GM18499 (cell line): ENCODE measurements at regions not wholly inside any gene's neighbourhood (a gene's known extent, or its start where the extent isn't known, plus 50 kb on each side); places are given as distances from the start of the nearest gene placed in this dataset.

ENCODE experiments used
- ATAC-seq: cut with Tn5 transposase; IDR thresholded peaks from one replicate; pipeline ENCODE4 v1.9.1; 2021; ENCODE audit warnings: moderate number of reproducible peaks; ENCODE audit not compliant: insufficient read depth, unreplicated experiment

- no peak for ATAC-seq
Observed at GRCh38 chr10:8444630-8445029, 390.1 kb downstream of the GATA3 start.

- no peak for ATAC-seq
Observed at GRCh38 chr10:8445353-8445752, 390.9 kb downstream of the GATA3 start.

- ATAC-seq, result no peak
Observed at GRCh38 chr10:8449909-8450308, 395.4 kb downstream of the GATA3 start.

GRCh38 chr10:8453587-8453986, 399.1 kb downstream of the GATA3 start:
- ATAC-seq, result no peak

- ATAC-seq, result no peak
Observed at GRCh38 chr10:8454357-8454756, 399.9 kb downstream of the GATA3 start.

- ATAC-seq, result no peak
Observed at GRCh38 chr10:8455181-8455580, 400.7 kb downstream of the GATA3 start.

GRCh38 chr10:8456386-8456785, 401.9 kb downstream of the GATA3 start:
- ATAC-seq, result no peak

- no peak for ATAC-seq
Observed at GRCh38 chr10:8460626-8461025, 406.1 kb downstream of the GATA3 start.

GRCh38 chr10:8462565-8462964, 408.1 kb downstream of the GATA3 start:
- ATAC-seq, result no peak

- no peak for ATAC-seq
Observed at GRCh38 chr10:8463853-8464252, 409.4 kb downstream of the GATA3 start.

GRCh38 chr10:8468477-8468876, 414.0 kb downstream of the GATA3 start:
- ATAC-seq, result no peak

GRCh38 chr10:8473205-8473604, 418.7 kb downstream of the GATA3 start:
- no peak for ATAC-seq

GRCh38 chr10:8477300-8477699, 422.8 kb downstream of the GATA3 start:
- no peak for ATAC-seq

GRCh38 chr10:8481718-8482504, 427.4 kb downstream of the GATA3 start:
- ATAC-seq, result no peak

GRCh38 chr10:8485032-8485431, 430.5 kb downstream of the GATA3 start:
- no peak for ATAC-seq

GRCh38 chr10:8487346-8487745, 432.9 kb downstream of the GATA3 start:
- ATAC-seq, result no peak

GRCh38 chr10:8489232-8489631, 434.7 kb downstream of the GATA3 start:
- no peak for ATAC-seq

GRCh38 chr10:8489823-8490222, 435.3 kb downstream of the GATA3 start:
- ATAC-seq, result no peak

GRCh38 chr10:8498290-8498689, 443.8 kb downstream of the GATA3 start:
- no peak for ATAC-seq

- ATAC-seq, result no peak
Observed at GRCh38 chr10:8498881-8499280, 444.4 kb downstream of the GATA3 start.

- ATAC-seq, result no peak
Observed at GRCh38 chr10:8499312-8499711, 444.8 kb downstream of the GATA3 start.

- ATAC-seq, result no peak
Observed at GRCh38 chr10:8499752-8500390, 445.4 kb downstream of the GATA3 start.
